ENCODE measurements at regions not wholly inside any gene's neighbourhood (a gene's known extent, or its start where the extent isn't known, plus 50 kb on each side); places are given as distances from the start of the nearest gene placed in this dataset.

DNA sequence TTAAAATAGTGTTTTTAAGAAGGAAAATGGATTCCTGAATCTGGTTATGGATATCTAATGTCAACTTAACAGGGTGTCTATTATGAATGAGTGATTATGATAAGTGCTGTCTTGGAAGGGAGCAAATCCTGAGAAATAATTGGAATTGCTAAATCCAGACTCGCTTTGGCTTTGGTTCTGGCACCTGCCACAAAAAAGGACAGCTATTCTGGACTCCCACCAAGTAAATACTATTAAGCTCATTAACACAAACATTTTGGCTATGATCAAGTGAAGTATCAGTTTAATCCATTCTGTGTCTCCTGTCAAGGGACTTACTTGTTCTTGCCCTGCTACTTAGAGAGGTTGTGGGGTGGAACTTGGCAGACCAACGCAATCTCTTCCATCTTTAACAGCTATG, 403.7 kb downstream of the CENPC start:
- TF ChIP-seq, protein P1, sequence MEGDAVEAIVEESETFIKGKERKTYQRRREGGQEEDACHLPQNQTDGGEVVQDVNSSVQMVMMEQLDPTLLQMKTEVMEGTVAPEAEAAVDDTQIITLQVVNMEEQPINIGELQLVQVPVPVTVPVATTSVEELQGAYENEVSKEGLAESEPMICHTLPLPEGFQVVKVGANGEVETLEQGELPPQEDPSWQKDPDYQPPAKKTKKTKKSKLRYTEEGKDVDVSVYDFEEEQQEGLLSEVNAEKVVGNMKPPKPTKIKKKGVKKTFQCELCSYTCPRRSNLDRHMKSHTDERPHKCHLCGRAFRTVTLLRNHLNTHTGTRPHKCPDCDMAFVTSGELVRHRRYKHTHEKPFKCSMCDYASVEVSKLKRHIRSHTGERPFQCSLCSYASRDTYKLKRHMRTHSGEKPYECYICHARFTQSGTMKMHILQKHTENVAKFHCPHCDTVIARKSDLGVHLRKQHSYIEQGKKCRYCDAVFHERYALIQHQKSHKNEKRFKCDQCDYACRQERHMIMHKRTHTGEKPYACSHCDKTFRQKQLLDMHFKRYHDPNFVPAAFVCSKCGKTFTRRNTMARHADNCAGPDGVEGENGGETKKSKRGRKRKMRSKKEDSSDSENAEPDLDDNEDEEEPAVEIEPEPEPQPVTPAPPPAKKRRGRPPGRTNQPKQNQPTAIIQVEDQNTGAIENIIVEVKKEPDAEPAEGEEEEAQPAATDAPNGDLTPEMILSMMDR (IDR thresholded peaks at IDR 0.05) = no peak
- no peak for TF ChIP-seq POLR2AphosphoS5 (IDR thresholded peaks at IDR 0.05)
